Keratinocyte (primary cell): ENCODE measurements at regions not wholly inside any gene's neighbourhood (a gene's known extent, or its start where the extent isn't known, plus 50 kb on each side); places are given as distances from the start of the nearest gene placed in this dataset.

Source experiments
- DNase-seq: peaks from one replicate; pipeline ENCODE4 v3.0.0-alpha.2; 2011; ENCODE audit warnings: low read depth, missing footprints, low spot score
- FAIRE-seq: peaks from 2 replicates; lab custom pipeline; 2011; peaks lifted over from hg19 to GRCh38; lab: Jason Lieb, UNC
- H2AFZ ChIP-seq: 2 replicates; pipeline ENCODE4 v1.6.0; 2012; ENCODE audit warnings: low read length, control low read depth, inconsistent platforms; ENCODE audit not compliant: control insufficient read depth
- H3K27ac ChIP-seq: 2 replicates; pipeline ENCODE4 v1.5.1; 2011; ENCODE audit warnings: low read length; ENCODE audit not compliant: control insufficient read depth, insufficient read depth
- H3K27me3 ChIP-seq: 3 replicates; pipeline ENCODE4 v1.6.0; 2011; ENCODE audit warnings: low read length; ENCODE audit not compliant: control insufficient read depth, insufficient read depth; ENCODE audit errors: extremely low read depth
- H3K36me3 ChIP-seq, 2 experiments: 2 replicates in 1 of 2; 3 replicates in 1 of 2; pipeline ENCODE4 v1.5.1; 2011; ENCODE audit warnings: low read length in 2 of 2, mild to moderate bottlenecking in 1 of 2; ENCODE audit not compliant: control insufficient read depth in 2 of 2, insufficient read depth in 2 of 2; ENCODE audit errors: extremely low read depth in 1 of 2
- H3K4me1 ChIP-seq: 3 replicates; pipeline ENCODE4 v1.5.1; 2011; ENCODE audit warnings: low read length; ENCODE audit not compliant: control insufficient read depth, insufficient read depth; ENCODE audit errors: extremely low read depth
- H3K4me2 ChIP-seq: 3 replicates; pipeline ENCODE4 v1.6.0; 2011; ENCODE audit warnings: low read depth, low read length; ENCODE audit not compliant: control insufficient read depth, insufficient read depth; ENCODE audit errors: extremely low read depth
- H3K4me3 ChIP-seq, 3 experiments: fragments of 200-600 bp in 1 of 3; sonication (generic) in 1 of 3; 2 replicates in 2 of 3; 3 replicates in 1 of 3; pipeline ENCODE4 v1.5.1; 2011 to 2016; ENCODE audit warnings: low read length in 3 of 3, mild to moderate bottlenecking in 3 of 3, control low read depth in 2 of 3, inconsistent platforms in 1 of 3, low read depth in 1 of 3, mixed read lengths in 1 of 3, mixed run types in 1 of 3, moderate library complexity in 1 of 3; ENCODE audit not compliant: control insufficient read depth in 2 of 3, insufficient read depth in 2 of 3; ENCODE audit errors: extremely low read depth in 1 of 3
- H3K79me2 ChIP-seq: 2 replicates; pipeline ENCODE4 v1.6.0; 2012; ENCODE audit warnings: low read length; ENCODE audit not compliant: control insufficient read depth, insufficient read depth
- H3K9ac ChIP-seq: 3 replicates; pipeline ENCODE4 v1.6.0; 2011; ENCODE audit warnings: low read length; ENCODE audit not compliant: control insufficient read depth, insufficient read depth; ENCODE audit errors: extremely low read depth
- H3K9me1 ChIP-seq: 3 replicates; pipeline ENCODE4 v1.6.0; 2011; ENCODE audit warnings: low read length; ENCODE audit not compliant: control insufficient read depth, insufficient read depth; ENCODE audit errors: extremely low read depth
- H3K9me3 ChIP-seq: 2 replicates; pipeline ENCODE4 v1.5.1; 2012; ENCODE audit warnings: low read depth, low read length; ENCODE audit not compliant: control insufficient read depth
- H4K20me1 ChIP-seq: 3 replicates; pipeline ENCODE4 v1.6.0; 2011; ENCODE audit warnings: low read length; ENCODE audit not compliant: control insufficient read depth, insufficient read depth; ENCODE audit errors: extremely low read depth
- CTCF ChIP-seq, 3 experiments: IDR thresholded peaks in 1 of 3; conservative IDR thresholded peaks in 1 of 3; optimal IDR thresholded peaks in 1 of 3; 2 replicates in 2 of 3; 3 replicates in 1 of 3; pipeline versions ENCODE3 to v1.5.1; 2011; ENCODE audit warnings: low read length in 3 of 3, mild to moderate bottlenecking in 3 of 3, moderate library complexity in 2 of 3, control low read depth in 1 of 3, inconsistent platforms in 1 of 3; ENCODE audit not compliant: insufficient read depth in 2 of 3; ENCODE audit errors: extremely low read depth in 1 of 3
- EZH2 ChIP-seq: IDR thresholded peaks from one replicate; pipeline ENCODE4 v1.6.1; 2012; ENCODE audit warnings: inconsistent platforms, mild to moderate bottlenecking, low read length, moderate library complexity
- dilution Hi-C: fragments of 300-500 bp; cut with MboI; formaldehyde crosslinking; loops from one replicate; pipeline ENCODE4 v1.7.0; 2020; ENCODE audit warnings: low sequenced_read_pairs; ENCODE audit not compliant: extremely low pct_ligation_motif_present

GRCh38 chr6:26158076-26158580 lies 70.9 kb downstream of the HFE start:
- Histone ChIP-seq H3K27ac (peak overlapping the region; percentile 96), H4K20me1 (no peaks in the 10 kb centered on the region), H2AFZ (no peak overlapping the region), H3K4me2 (peak overlapping the region; percentile 87), H3K79me2 (peaks cover 8% of the 10 kb centered on the region), H3K4me3 (peak overlapping the region; percentile 68 to 85 (median 79)), H3K4me1 (peaks cover 19% of the 10 kb centered on the region), H3K9me3 (no peaks in the 10 kb centered on the region), H3K36me3 (no peaks in the 10 kb centered on the region), H3K9ac (peak overlapping the region; percentile 78), H3K9me1 (no peaks in the 10 kb centered on the region), H3K27me3 (no peaks in the 10 kb centered on the region)
- no peak for TF ChIP-seq EZH2
- no peak for TF ChIP-seq CTCF (optimal IDR thresholded peaks at IDR 0.05 in 1 of 3, IDR thresholded peaks at IDR 0.05 in 1 of 3, conservative IDR thresholded peaks at IDR 0.05 in 1 of 3; ENCODE audit: extremely low read depth in 1 of 3, insufficient read depth in 2 of 3, low read length in 3 of 3)
- FAIRE-seq: no peak
- no peak for DNase-seq
- dilution Hi-C loops: no loop called here

GRCh38 chr6:26158581-26159356 lies 71.5 kb downstream of the HFE start:
- Histone ChIP-seq H3K36me3 (no peaks in the 10 kb centered on the region), H3K4me3 (peak overlapping the region; percentile 68 to 85 (median 79)), H3K79me2 (peaks cover 8% of the 10 kb centered on the region), H3K27me3 (no peaks in the 10 kb centered on the region), H3K9me1 (no peaks in the 10 kb centered on the region), H3K9me3 (no peaks in the 10 kb centered on the region), H4K20me1 (no peaks in the 10 kb centered on the region), H3K27ac (peak overlapping the region; percentile 96), H3K9ac (peak overlapping the region; percentile 78), H3K4me2 (peak overlapping the region; percentile 87), H2AFZ (no peak overlapping the region), H3K4me1 (peaks cover 16% of the 10 kb centered on the region)
- no peak for TF ChIP-seq EZH2
- no peak for TF ChIP-seq CTCF (optimal IDR thresholded peaks at IDR 0.05 in 1 of 3, IDR thresholded peaks at IDR 0.05 in 1 of 3, conservative IDR thresholded peaks at IDR 0.05 in 1 of 3; ENCODE audit: extremely low read depth in 1 of 3, insufficient read depth in 2 of 3, low read length in 3 of 3)
- DNase-seq (no peak), FAIRE-seq (peak; percentile 5)
- dilution Hi-C loops: no loop called here
